ENCODE measurements at regions not wholly inside any gene's neighbourhood (a gene's known extent, or its start where the extent isn't known, plus 50 kb on each side); places are given as distances from the start of the nearest gene placed in this dataset.
A peak's percentile ranks its signal among the peaks of the same experiment; 100 is the strongest.
"Not testable (repeated sequence)": the region's sequence is repeated elsewhere in the genome, so short reads cannot be mapped to it uniquely, and the experiment has no call there.

DNA sequence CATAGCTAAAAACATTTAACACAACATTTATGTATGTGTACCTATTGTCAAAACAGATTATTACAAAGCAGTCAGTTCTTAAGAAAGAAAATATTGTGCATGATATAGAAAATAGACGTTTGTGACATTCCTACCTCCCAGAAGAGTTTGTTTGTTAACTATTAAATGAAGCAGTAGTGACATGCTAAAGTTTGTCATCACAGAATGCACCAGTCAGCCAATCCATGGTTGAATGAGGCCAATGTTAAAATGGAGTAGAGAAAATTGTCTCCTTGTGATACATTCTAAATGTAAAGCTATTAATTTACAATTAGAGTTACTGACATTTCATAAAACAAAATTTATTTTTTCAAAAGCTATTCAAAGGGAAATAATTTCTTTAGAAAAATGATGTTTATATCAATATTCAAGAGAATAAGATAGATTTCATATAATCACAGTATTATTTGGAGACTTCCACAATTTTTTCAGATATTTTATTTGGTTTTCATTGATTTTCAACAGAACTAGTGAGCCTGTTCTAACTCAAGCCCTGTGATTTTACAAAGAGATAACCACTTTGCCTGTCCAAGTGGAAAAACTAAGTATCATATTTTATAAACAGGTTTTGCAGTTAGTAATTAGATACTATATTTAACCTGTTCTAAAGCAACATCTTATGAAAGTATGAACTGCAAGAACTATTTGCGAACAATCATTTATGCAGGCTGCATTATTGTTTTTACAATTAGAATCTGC is 176.8 kb downstream of the ISL1 start:
- DNase-seq, result no peak

DNA sequence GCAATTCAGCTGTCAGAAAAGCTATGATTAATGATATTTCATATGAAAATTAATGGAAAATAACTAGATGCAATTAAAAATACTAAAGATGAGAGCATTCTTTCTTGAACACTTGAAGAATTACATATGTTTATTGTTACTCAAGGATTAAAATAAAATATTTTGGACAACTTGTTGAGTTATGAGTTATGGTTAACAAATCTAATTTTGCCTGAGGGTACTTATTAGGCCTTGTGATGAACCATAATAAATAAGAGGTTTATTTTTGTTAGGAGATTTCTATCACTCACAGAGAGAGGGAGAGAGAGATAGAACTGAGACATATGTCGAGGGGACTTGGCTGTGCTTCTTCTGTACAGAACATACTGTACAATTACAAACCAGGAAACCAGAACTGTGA is 183.7 kb downstream of the ISL1 start:
- DNase-seq, result no peak

DNA sequence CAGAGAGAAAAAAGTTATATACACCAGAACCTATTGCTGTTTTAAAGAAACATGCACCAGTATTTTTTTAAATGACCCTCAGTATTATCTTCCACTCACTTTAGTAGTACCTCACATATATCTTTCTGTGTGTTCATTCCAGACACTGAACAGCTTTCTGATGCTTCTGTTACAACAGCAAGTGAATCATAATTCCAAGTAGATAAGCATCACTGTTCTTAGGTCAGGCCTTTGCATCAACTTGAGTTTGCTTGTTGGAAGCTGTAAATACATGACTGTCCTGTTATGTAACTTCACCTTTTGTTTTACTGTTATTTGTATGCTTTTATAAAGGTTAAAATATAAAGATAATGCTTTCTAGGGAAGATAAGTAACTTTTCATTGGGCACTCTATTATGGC is 184.4 kb downstream of the ISL1 start:
- no peak for DNase-seq

DNA sequence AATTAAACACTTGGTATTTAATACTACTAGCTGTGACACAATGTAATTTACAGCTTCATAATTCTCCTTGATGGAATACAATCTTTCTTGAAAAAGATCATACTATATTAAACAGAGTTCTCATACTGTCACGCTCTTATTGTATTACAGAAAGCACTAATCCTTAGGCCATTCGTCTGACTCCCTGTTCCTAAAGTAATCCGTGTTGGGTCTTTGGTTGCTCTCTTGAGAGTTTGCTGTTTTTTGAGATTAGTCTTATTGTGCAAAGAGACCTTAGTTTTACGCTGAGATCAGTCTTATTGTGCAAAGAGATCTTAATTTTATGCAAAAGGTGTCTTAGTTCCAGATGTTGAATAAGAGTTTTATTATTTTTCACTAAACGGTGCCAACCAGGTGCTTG is 190.6 kb downstream of the ISL1 start:
- no peak for DNase-seq

DNA sequence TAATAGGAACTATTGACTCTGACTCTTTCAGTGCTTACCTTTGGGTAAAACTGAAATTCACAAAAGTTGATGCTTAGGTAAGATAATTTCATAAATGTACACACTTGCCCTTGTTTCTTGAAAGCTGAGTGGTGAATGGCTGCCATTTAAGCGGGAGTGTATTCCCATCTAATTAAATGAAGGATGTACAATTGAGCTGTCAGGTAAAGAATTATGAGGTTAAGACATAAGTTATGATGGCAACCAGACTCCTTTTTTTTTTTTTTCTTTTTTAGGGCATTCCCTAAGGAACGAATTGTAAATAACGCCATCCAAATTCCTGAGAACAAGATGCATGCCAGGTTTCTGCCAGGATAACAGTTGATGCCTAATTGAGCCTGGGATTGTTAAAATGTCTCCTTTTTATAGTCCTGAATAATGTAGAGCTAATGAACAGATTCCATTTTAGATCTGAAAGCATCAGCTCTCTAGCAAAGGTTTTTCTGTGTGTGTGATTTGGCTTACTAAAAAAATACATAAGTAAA is 199.7 kb downstream of the ISL1 start:
- DNase-seq, result no peak

DNA sequence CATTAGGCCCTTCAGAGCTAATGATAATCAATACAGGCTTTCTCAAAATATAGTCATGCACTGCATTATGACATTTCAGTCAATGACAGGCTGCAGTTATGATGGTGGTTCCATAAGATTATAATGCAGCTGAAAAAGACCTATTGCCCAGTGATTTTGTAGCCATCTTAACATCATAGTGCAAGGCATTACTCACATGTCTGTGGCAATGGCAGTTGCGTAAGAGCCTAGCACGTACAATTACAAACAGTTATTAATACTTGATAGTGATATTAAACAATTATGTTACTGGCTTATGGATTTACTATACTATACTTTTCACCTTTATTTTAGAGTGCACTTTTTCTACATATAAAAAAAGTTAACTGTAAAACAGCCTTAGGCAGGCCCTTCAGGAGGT is 214.8 kb downstream of the ISL1 start:
- DNase-seq, result no peak

DNA sequence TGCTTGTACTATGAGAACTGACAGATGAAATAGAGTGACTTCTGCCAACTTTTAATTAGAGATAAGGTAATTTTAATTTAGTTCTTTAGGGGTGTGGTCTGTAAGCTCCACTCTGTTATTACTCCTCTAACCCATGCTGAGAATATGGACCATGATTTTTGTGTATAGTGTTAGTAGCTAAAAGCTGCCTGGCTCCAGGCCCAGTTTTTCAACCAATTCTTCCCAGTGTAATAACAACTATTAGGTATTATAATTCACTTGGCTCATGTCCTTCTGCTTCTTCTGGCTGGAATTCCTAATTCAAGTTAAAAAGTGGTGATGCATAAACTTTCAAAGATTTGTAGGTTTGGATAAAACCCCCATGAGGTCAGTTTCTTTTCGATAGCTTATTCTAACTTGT is 216.3 kb downstream of the ISL1 start:
- no peak for DNase-seq

DNA sequence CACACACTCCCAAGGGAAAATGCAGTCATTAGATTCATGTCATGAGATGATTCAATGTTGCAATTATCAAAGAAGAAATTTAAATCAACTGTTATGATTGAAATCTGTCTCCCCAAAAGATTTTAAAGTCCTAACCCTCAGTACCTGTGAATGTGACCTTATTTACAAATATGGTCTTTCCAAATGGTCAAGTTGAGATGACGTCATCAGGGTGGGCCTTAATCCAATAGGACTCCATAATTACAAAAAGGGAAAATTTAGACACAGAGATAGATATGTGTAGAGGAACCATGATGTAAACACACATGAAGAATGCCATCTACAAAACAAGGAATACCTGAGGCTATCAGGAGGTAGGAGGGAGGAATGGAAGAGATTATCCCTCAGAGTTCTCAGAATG is 221.1 kb downstream of the ISL1 start:
- no peak for DNase-seq

DNA sequence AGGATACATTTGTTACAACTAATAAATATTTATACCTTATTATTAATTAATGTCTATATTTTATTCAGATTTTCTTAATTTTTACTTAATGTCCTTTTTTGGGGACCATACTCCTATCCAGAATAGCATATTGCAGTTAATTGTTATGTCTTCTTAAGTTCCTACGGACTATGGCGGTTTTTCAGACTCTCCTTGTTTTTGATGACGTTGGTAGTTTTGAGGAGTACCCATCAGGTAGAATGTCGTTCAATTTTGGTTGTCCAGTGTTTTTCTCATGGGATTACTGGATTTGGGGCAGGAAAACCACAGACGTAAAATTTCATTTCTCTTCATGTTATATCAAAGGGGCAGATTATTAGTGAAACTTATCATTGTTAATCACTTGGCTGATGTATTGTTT is 223.7 kb downstream of the ISL1 start:
- DNase-seq, result no peak

DNA sequence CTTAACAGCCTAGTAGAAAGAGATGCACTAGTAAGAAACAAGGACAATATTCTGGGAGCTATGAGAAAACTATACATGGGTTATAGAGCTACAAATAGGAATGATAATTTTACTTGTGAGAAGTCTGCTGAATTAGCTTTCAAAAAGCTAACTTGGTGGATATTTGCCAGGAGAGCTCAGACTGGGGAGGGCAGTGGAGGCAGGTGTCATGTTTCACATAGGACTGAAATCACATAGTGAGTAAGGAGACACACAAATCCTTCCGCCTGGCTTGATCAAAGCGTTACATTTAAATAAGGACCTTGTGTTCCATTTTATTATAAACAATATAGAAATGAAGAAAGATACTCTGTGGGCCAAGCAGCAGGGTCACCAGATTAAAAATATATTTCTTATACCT is 235.0 kb downstream of the ISL1 start:
- no peak for DNase-seq

DNA sequence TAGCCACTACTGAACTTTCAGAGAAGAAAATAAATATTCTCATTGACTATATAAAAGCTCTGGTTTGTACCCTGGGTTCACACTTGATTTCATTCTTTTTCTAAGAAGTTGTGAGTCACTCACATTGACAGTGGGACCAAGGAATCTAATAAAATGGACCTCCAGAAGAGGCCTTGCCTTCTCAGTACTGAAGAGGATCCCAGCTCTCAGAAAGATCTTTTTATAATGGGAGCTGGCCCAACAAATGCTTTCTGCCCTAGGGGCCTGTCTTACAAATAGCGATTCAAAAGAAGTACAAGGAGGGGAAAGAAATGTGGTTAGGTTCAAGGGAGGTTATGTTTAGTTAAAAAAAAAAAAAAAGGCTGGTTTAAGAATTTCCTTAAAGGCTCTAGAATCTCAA is 237.9 kb downstream of the ISL1 start:
- DNase-seq, result no peak

DNA sequence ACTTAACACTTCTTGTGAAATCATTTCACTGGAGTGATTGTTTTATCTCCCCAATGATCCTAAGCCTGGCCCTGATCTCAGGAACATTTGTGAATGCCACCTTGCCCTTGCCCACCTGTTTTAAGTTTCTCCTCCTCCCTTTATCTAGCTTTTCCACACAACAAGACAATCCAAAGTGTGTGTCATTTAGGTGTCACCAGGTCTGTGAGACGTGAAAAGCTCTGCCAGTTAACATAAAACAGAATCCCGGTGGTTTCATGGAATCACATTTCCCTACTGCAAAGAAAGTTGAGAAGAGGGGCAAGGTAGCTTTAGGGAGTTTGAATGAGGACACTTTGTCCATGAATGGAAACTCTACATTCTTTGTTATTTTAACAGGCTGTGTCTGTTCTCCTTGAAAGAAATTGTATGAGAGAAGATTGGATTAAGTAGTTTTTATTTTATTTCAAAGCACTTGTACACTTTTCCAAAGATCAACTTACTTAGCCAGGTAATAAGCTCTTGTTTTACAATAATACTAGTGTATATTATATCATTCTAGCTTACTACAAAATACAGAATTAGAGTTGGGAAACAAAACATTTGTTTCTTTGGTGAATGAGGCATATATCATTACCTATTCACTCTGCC is 239.0 kb downstream of the ISL1 start:
- DNase-seq, result no peak

DNA sequence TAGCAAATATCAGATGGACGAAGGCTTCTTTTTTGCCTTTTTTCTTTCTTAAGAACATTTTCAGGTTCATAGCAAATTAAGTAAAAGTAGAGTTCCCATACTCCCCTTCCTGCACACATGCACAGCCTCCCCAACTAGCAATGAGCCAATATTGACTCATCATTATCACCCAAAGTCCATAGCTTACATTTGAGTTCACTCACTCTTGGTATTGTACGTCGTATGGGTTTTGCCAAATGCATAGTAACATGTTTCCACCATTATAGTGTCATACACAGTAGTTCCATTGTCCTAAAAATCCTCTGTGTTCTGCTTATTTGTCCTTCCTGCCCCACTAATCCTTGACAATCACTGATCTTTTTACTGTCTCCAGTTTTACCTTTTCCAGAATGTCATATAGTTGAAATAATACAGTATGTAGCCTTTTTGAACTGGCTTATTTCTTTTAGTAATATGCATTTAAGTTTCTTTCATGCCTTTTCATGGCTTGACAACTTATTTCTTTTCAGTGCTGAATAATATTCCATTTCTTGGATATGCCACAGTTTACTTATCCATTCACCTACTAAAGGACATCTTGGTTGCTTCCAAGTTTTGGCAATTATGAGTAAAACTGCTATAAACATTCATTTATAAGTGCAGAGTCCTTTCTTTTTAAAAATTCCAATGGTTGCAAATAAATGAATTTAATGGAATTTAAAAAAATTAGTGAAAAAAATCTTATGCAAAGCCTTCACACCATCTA is 242.1 kb downstream of the ISL1 start:
- DNase-seq, result no peak

DNA sequence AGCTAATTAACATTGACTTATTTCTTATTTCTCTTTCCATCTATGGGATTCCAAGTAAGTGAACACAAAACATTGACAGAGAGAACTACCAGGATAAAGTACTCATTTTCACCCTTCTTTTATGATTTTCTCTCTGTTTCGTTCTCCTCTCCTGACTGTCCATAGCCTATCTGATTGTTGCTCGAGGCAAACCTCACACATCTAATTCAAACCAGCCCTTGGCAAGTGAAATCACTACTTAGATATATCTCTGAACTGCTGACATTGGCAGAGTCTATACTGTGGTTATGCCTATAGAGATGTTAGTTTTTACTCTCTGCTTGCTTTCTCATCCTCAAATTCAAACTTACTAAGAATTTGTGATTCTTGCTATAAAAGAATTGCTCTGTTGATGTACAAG is 248.8 kb downstream of the ISL1 start:
- no peak for DNase-seq

DNA sequence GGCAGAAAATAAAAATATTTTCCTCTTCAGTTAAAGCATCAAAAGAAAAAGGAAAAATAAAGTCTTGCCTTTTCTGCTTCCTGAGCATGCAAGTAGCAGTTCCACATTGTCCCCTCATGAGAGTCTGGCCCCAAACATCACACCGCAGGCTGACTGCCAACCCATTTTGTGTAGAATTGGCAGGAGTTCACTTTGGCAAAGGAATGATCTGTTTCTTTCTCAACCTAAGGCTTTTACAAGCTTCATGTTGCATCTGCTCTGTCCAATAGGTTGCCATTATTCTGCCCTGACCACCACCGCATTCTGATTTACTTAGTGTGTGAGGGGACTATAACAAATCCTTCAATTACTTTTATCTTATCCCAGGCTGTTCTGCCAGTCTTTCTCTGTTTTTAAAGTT is 249.5 kb downstream of the ISL1 start:
- no peak for DNase-seq

DNA sequence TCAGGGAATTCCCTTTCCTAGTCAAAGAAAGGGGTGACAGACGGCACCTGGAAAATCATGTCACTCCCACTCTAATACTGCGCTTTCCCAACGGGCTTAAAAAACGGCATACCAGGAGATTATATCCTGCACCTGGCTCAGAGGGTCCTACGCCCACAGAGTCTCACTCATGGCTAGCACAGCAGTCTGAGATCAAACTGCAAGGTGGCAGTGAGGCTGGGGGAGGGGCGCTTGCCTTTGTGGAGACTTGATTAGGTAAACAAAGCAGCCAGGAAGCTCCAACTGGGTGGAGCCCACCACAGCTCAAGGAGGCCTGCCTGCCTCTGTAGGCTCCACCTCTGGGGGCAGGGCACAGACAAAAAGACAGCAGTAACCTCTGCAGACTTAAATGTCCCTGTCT is 253.7 kb downstream of the ISL1 start:
- not testable (repeated sequence) for DNase-seq

DNA sequence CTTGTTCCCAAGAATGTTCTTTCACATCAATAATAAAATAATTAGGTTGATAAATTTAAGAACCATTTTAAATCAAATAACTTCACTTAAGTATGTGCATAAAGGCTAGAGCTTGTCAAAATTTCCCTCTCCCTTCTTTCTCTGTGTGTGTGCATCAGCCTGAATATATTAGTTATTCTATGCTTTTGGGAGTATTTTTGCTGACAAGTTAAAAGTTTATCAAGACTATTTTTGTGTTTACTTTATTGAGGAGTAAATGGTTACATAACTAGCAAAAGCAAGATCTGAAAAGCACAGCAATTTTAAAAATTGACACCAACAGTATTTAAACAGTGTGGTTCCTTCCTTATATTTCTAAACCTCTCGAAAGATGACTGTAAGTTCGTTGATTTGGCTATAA is 261.7 kb downstream of the ISL1 start:
- no peak for DNase-seq

DNA sequence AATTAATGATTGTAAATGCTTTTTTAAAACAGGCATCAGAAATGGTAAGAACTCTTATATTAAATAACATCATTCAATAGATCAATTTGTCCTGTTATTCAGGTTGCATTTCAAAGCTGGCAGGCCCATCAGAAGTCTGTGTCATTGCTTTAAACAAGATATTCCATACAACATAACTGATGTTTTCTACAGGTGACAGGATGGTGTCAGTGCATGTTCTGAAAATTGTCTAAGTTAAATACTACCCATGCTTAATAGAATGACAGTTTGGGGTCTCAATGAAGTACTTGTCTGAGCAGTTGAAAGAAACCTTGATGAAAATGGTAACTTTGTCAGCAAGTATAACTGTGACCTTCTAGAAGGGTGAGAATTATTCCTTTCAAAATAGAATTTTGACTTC is 263.2 kb downstream of the ISL1 start:
- no peak for DNase-seq

DNA sequence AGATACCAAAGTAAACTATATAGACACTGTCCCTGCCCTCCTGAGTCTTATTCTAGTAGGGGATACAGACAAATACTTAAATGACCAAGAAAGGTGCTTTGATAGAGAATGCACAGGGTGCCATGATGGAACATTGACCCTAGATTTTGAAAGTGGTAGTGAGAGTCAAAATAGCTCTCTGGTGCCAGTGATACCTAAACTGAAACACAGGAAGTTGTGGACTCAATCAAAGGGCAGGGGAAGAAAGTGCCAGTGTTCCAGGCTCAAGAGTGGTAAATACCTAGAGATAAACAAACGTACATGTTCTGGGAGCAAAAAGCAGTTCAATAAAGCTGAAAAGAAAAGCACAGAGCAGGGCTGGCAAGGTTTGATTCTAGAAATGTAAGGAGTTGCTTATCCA is 267.6 kb downstream of the ISL1 start:
- no peak for DNase-seq

DNA sequence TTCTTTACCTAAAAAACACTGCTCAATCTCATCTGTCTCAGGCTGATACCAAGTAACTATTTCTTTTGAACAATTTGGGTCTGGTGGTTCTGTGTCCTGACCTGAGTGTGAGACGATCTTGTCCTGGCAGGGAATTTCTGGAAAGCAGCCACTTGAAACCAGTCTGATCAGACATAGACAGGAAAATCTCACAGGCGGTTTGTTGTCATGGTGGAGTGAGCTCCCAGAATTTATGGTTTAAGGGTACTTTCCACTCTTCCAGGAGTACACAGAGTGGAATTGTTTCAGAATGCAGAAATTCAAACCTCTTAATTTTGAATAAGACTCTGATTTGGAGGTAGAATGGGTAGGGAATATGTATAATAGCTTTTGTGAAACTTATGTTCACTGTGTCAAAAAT is 268.2 kb downstream of the ISL1 start:
- DNase-seq, result peak; percentile 89

DNA sequence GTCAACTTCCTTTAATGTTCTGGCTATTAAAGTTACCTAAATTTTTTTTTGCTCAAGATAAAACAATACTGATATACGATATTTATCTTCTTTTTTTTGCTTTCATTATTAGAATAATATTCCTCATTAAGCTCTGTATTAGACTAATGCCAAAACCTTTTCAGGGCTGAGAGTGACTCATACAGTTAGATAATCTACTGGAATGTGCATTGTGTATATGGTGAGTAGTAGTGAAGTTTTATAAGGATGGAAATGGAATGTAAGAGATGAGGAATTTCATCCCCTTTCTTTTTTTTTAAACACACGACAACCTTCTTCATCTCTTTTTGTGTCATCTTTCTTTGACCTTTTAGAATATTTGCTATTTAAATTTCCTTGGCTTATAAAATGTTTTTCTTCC is 268.6 kb downstream of the ISL1 start:
- DNase-seq, result peak; percentile 67

DNA sequence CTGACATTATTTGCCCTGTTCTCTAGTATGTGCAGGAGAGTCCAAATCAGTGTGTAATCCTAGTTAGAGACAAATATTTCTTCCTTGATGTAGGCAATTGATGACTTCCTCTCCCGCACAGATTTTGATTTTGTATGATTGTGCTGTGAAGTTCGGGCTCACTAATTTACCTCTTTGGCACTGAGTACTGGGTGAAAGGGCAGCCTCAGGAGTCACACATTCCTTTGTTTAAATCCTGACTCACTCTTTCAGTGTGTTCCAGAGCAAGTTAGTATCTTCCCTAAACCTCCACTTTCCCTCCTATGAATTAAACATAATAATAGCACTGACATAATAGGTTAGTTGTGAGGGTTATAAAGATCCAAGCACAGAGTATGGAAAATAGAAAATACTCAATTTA is 269.7 kb downstream of the ISL1 start:
- DNase-seq, result peak; percentile 64

DNA sequence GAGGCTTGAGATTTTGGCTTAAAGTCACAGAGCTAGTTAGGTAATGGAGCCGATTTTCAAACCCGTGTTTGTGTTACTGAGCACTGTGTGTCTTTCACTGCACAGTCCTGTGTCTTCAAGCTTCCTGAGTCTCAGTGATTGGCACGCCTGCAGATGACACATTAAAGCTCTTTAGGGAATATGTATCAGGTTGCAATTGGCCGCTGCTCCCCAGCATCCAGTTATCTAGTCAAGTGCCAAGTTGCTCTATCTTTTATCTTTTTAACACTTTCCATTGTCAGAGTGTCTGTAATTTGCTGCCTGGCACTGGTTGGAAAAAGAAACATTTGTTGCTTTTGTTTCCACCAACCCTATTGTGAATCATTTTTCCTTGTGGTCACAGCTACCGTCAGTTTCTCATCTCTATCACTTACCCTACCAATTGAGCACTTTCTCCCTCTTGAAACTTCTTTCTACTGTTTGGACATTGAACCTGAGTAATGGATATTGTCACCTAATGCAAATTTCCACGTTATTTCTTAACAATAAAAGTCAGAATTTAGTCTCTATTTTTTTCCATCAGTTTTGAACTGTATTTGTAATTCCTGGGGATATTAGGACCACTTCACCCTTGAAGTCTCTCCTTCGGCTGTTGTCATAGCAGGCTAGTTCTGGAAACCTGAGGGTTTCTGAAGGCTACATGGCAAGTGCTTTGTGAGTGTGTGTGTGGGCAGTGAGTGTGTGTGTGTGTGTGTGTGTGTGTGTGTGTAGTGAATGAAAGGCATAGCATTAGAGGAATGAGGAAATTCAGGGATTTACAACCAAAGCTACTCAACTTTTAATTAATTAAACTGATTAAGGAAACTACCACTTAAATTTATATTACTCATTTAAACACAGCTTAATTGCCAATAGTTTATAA is 274.3 kb downstream of the ISL1 start:
- peak; percentile 55 for DNase-seq
